SJSA1 (cell line): ENCODE measurements at regions not wholly inside any gene's neighbourhood (a gene's known extent, or its start where the extent isn't known, plus 50 kb on each side); places are given as distances from the start of the nearest gene placed in this dataset.

Experiments
- DNase-seq, 2 experiments: peaks; one replicate each; pipeline ENCODE4 v3.0.0-alpha.2; 2015 to 2020; ENCODE audit warnings: low spot score in 2 of 2, low read depth in 1 of 2
- H3K27ac ChIP-seq: fragments of 250-450 bp; sonication (Bioruptor Pico); 2 replicates; pipeline ENCODE4 v1.5.1; 2020; ENCODE audit warnings: mild to moderate bottlenecking, moderate library complexity
- H3K27me3 ChIP-seq: fragments of 250-450 bp; sonication (Bioruptor Pico); replicated peaks from 2 replicates; pipeline ENCODE4 v1.5.1; 2020; ENCODE audit warnings: mild to moderate bottlenecking, moderate library complexity
- H3K36me3 ChIP-seq: fragments of 250-450 bp; sonication (Bioruptor Pico); 2 replicates; pipeline ENCODE4 v1.5.1; 2020; ENCODE audit warnings: mild to moderate bottlenecking
- H3K4me1 ChIP-seq: fragments of 250-450 bp; sonication (Bioruptor Pico); replicated peaks from 2 replicates; pipeline ENCODE4 v1.6.1; 2021; ENCODE audit warnings: mild to moderate bottlenecking
- H3K4me3 ChIP-seq: fragments of 250-450 bp; sonication (Bioruptor Pico); 2 replicates; pipeline ENCODE4 v1.5.1; 2020; ENCODE audit warnings: mild to moderate bottlenecking
- H3K9me3 ChIP-seq: fragments of 250-450 bp; sonication (Bioruptor Pico); replicated peaks from 2 replicates; pipeline ENCODE4 v1.5.1; 2020; ENCODE audit warnings: mild to moderate bottlenecking

DNA sequence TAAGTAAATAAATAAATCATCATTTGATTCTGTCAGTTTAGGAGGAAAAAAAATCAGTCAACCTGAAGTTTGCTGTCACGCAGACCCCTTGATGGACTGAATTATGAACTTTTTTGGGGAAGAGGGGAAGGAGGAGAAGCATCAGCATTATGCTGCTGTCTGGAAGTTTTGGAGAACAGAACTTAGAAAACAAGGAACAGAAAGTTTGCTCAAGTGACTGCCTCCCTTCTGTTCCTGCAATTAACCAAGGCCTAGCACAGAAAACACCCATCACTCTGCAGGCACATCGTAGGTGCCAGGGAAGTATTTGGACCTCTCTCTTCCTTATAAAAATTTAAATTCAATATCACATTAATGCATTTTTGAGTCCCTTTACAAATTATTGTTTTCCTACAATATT lies 283.8 kb downstream of the VRK1 start:
- no peak overlapping the region for H3K27ac ChIP-seq
- no peaks in the 10 kb centered on the region for H3K9me3 ChIP-seq
- H3K4me3 ChIP-seq: no peak overlapping the region
- DNase-seq: no peak
- no peaks in the 10 kb centered on the region for H3K36me3 ChIP-seq
- no peaks in the 10 kb centered on the region for H3K27me3 ChIP-seq
- H3K4me1 ChIP-seq: no peaks in the 10 kb centered on the region

- no peak for DNase-seq
- H3K27ac ChIP-seq: no peak overlapping the region
- no peaks in the 10 kb centered on the region for H3K9me3 ChIP-seq
- no peaks in the 10 kb centered on the region for H3K27me3 ChIP-seq
- no peak overlapping the region for H3K4me3 ChIP-seq
- H3K36me3 ChIP-seq: no peaks in the 10 kb centered on the region
- H3K4me1 ChIP-seq: no peaks in the 10 kb centered on the region
Observed at GRCh38 chr14:97095269-97095668, 298.1 kb downstream of the VRK1 start.

- no peak for DNase-seq
- Histone ChIP-seq H3K36me3 (no peaks in the 10 kb centered on the region), H3K9me3 (no peaks in the 10 kb centered on the region), H3K4me3 (no peak overlapping the region), H3K27me3 (no peaks in the 10 kb centered on the region), H3K4me1 (no peaks in the 10 kb centered on the region), H3K27ac (no peak overlapping the region)
Observed at GRCh38 chr14:97097296-97097695, 300.1 kb downstream of the VRK1 start.

- H3K27ac ChIP-seq: no peak overlapping the region
- H3K4me3 ChIP-seq: no peak overlapping the region
- DNase-seq: no peak
- no peaks in the 10 kb centered on the region for H3K4me1 ChIP-seq
- no peaks in the 10 kb centered on the region for H3K27me3 ChIP-seq
- H3K36me3 ChIP-seq: no peaks in the 10 kb centered on the region
- no peaks in the 10 kb centered on the region for H3K9me3 ChIP-seq
Observed at GRCh38 chr14:97100306-97100705, 303.1 kb downstream of the VRK1 start.

DNA sequence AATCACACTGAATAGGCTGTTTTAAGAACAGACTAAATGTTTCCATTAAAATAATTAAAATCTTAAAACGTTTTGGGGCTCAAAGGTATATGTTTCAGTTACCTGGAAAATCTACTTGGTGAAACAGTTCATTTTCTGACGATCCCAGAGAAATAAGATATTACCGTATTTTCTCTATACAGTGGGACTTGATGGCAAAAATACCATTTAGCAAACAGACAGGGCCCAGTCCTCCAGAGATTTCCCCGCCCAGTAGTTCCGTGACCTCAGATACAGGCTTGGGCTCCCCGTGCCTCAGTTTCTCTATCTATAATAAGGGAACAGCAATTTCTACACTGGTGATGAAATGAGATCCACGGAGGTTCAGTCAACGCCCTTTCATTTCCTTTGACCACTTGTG lies 304.4 kb downstream of the VRK1 start:
- Histone ChIP-seq H3K9me3 (no peaks in the 10 kb centered on the region), H3K4me1 (no peaks in the 10 kb centered on the region), H3K27ac (no peak overlapping the region), H3K4me3 (no peak overlapping the region), H3K27me3 (no peaks in the 10 kb centered on the region), H3K36me3 (no peaks in the 10 kb centered on the region)
- DNase-seq: no peak

- no peaks in the 10 kb centered on the region for H3K4me1 ChIP-seq
- no peak overlapping the region for H3K4me3 ChIP-seq
- no peaks in the 10 kb centered on the region for H3K36me3 ChIP-seq
- no peaks in the 10 kb centered on the region for H3K27me3 ChIP-seq
- no peak overlapping the region for H3K27ac ChIP-seq
- no peak for DNase-seq
- H3K9me3 ChIP-seq: no peaks in the 10 kb centered on the region
Observed at GRCh38 chr14:97104029-97104428, 306.8 kb downstream of the VRK1 start.

- DNase-seq: no peak
- Histone ChIP-seq H3K27me3 (no peaks in the 10 kb centered on the region), H3K9me3 (no peaks in the 10 kb centered on the region), H3K4me1 (no peaks in the 10 kb centered on the region), H3K4me3 (no peak overlapping the region), H3K36me3 (no peaks in the 10 kb centered on the region), H3K27ac (no peak overlapping the region)
Observed at GRCh38 chr14:97106166-97106565, 309.0 kb downstream of the VRK1 start.

DNA sequence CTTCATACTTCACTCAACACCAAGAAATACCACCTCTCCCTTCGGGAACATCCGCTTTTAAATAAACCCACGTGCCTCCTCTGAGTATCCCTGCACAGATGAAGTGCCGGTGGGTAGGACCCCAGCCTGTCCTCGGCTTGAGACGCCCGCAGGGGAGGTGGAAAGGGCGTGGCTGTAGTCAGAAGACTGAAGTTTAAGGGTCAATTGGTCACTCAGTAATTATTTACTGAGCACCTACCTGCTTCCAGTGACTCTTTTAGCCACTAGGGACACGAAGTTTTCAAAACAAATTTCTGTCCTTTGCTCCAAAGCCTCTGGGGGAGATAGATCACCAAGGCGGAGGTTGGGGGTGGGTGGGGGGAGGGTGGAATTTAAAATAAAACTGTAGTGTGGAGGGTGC lies 309.4 kb downstream of the VRK1 start:
- no peak for DNase-seq
- H3K9me3 ChIP-seq: no peaks in the 10 kb centered on the region
- H3K4me3 ChIP-seq: no peak overlapping the region
- H3K27me3 ChIP-seq: no peaks in the 10 kb centered on the region
- no peaks in the 10 kb centered on the region for H3K36me3 ChIP-seq
- H3K4me1 ChIP-seq: no peaks in the 10 kb centered on the region
- no peak overlapping the region for H3K27ac ChIP-seq

GRCh38 chr14:97107080-97107479 lies 309.9 kb downstream of the VRK1 start:
- peak; percentile 5 to 47 for DNase-seq
- no peaks in the 10 kb centered on the region for H3K4me1 ChIP-seq

GRCh38 chr14:97107760-97108159 lies 310.6 kb downstream of the VRK1 start:
- no peaks in the 10 kb centered on the region for H3K4me1 ChIP-seq
- H3K36me3 ChIP-seq: no peaks in the 10 kb centered on the region
- no peak overlapping the region for H3K4me3 ChIP-seq
- no peaks in the 10 kb centered on the region for H3K9me3 ChIP-seq
- no peak for DNase-seq
- H3K27ac ChIP-seq: no peak overlapping the region
- no peaks in the 10 kb centered on the region for H3K27me3 ChIP-seq

More at GRCh38 chr14:97107080-97107479, 309.9 kb downstream of the VRK1 start:
- Histone ChIP-seq H3K9me3 (no peaks in the 10 kb centered on the region), H3K4me3 (no peak overlapping the region), H3K27me3 (no peaks in the 10 kb centered on the region), H3K27ac (no peak overlapping the region), H3K36me3 (no peaks in the 10 kb centered on the region)

- H3K36me3 ChIP-seq: no peaks in the 10 kb centered on the region
- H3K27me3 ChIP-seq: no peaks in the 10 kb centered on the region
- no peak for DNase-seq
- no peak overlapping the region for H3K27ac ChIP-seq
- H3K4me1 ChIP-seq: no peaks in the 10 kb centered on the region
- H3K9me3 ChIP-seq: no peaks in the 10 kb centered on the region
- H3K4me3 ChIP-seq: no peak overlapping the region
Observed at GRCh38 chr14:97109234-97109633, 312.1 kb downstream of the VRK1 start.

GRCh38 chr14:97113339-97113738 lies 316.2 kb downstream of the VRK1 start:
- no peak for DNase-seq
- H3K4me3 ChIP-seq: no peak overlapping the region
- H3K4me1 ChIP-seq: no peaks in the 10 kb centered on the region
- no peak overlapping the region for H3K27ac ChIP-seq
- no peaks in the 10 kb centered on the region for H3K36me3 ChIP-seq
- no peaks in the 10 kb centered on the region for H3K9me3 ChIP-seq
- H3K27me3 ChIP-seq: no peaks in the 10 kb centered on the region

- Histone ChIP-seq H3K4me1 (no peaks in the 10 kb centered on the region), H3K9me3 (no peaks in the 10 kb centered on the region)
- DNase-seq: no peak
Observed at GRCh38 chr14:97116546-97116945, 319.4 kb downstream of the VRK1 start.

DNA sequence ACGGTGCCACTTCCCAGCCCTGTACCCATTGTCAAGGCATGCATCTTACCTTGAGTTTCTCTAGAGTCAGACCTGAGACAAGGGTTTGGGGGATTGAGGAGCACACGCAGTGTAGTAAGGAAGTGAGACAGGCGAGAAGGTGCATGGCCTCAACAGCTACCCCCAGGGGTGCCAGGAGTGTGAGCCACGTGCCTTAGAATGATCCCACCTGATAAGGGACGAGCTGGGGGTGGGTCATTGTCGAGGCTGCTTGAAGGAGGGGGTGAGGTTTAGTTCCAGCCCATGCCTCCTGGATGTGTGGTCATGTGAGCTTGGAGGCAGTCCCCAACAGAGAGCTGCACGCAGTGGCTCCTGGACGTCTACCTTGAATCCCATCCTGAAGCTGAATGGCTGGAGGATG lies 320.5 kb downstream of the VRK1 start:
- Histone ChIP-seq H3K9me3 (no peaks in the 10 kb centered on the region), H3K4me1 (no peaks in the 10 kb centered on the region), H3K27ac (no peak overlapping the region), H3K36me3 (no peaks in the 10 kb centered on the region), H3K27me3 (no peaks in the 10 kb centered on the region), H3K4me3 (no peak overlapping the region)
- no peak for DNase-seq

More at GRCh38 chr14:97116546-97116945, 319.4 kb downstream of the VRK1 start:
- Histone ChIP-seq H3K27ac (no peak overlapping the region), H3K36me3 (no peaks in the 10 kb centered on the region), H3K4me3 (no peak overlapping the region), H3K27me3 (no peaks in the 10 kb centered on the region)

DNA sequence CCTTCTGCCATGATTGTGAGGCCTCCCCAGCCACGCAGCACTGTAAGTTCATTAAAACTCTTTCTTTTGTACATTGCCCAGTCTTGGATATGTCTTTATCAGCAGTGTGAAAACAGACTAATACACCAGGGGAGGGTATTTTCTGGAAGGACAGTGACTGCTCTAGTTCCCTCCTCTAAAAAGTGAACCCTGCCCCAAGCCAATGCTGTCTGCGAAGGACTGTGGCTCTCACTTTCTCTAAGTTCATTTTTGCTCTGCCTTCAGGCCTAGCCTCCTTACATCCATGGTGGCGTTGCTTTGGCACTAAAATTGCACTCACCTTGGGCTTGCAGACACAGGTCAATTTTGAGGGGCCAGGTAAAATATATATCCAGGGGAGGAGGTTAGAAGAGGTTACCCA lies 323.0 kb downstream of the VRK1 start:
- DNase-seq: no peak
- Histone ChIP-seq H3K36me3 (no peaks in the 10 kb centered on the region), H3K4me1 (no peaks in the 10 kb centered on the region), H3K27ac (no peak overlapping the region), H3K4me3 (no peak overlapping the region), H3K9me3 (no peaks in the 10 kb centered on the region), H3K27me3 (no peaks in the 10 kb centered on the region)
